ENCODE measurements at regions not wholly inside any gene's neighbourhood (a gene's known extent, or its start where the extent isn't known, plus 50 kb on each side); places are given as distances from the start of the nearest gene placed in this dataset.

- DNase-seq (ENCODE audit: low spot score) (no peak), ATAC-seq (no peak)
- no peak overlapping the region for H2AFZ ChIP-seq
- Mint-ChIP-seq H3K27me3 (ENCODE audit: insufficient read depth, low read depth, poor library complexity) (no peaks in the 10 kb centered on the region), H3K27ac (no peak overlapping the region), H3K36me3 (ENCODE audit: low read depth) (no peaks in the 10 kb centered on the region), H3K4me1 (peaks cover 12% of the 10 kb centered on the region; the same call in 2 of the 3 replicates), H3K4me3 (no peak overlapping the region), H3K9me3 (no peaks in the 10 kb centered on the region)
- H3F3A ChIP-seq (replicated peaks; ENCODE audit: low read depth) = no peaks in the 10 kb centered on the region
- no peaks in the 10 kb centered on the region for H3K9me2 ChIP-seq (ENCODE audit: insufficient read depth)
- H3K4me1 ChIP-seq (ENCODE audit: insufficient read depth) = peaks cover 7% of the 10 kb centered on the region; the same call in 1 of the 2 replicates
- H3K27me3 ChIP-seq (ENCODE audit: insufficient read depth) = no peaks in the 10 kb centered on the region
- no peaks in the 10 kb centered on the region for H3K79me2 ChIP-seq (replicated peaks; ENCODE audit: insufficient read depth)
- no peaks in the 10 kb centered on the region for H3K36me3 ChIP-seq (ENCODE audit: insufficient read depth)
- no peak overlapping the region for H3K27ac ChIP-seq (ENCODE audit: low read depth)
- H3K4me3 ChIP-seq = no peak overlapping the region
- H3K4me2 ChIP-seq = no peak overlapping the region
- TF ChIP-seq, protein P1, sequence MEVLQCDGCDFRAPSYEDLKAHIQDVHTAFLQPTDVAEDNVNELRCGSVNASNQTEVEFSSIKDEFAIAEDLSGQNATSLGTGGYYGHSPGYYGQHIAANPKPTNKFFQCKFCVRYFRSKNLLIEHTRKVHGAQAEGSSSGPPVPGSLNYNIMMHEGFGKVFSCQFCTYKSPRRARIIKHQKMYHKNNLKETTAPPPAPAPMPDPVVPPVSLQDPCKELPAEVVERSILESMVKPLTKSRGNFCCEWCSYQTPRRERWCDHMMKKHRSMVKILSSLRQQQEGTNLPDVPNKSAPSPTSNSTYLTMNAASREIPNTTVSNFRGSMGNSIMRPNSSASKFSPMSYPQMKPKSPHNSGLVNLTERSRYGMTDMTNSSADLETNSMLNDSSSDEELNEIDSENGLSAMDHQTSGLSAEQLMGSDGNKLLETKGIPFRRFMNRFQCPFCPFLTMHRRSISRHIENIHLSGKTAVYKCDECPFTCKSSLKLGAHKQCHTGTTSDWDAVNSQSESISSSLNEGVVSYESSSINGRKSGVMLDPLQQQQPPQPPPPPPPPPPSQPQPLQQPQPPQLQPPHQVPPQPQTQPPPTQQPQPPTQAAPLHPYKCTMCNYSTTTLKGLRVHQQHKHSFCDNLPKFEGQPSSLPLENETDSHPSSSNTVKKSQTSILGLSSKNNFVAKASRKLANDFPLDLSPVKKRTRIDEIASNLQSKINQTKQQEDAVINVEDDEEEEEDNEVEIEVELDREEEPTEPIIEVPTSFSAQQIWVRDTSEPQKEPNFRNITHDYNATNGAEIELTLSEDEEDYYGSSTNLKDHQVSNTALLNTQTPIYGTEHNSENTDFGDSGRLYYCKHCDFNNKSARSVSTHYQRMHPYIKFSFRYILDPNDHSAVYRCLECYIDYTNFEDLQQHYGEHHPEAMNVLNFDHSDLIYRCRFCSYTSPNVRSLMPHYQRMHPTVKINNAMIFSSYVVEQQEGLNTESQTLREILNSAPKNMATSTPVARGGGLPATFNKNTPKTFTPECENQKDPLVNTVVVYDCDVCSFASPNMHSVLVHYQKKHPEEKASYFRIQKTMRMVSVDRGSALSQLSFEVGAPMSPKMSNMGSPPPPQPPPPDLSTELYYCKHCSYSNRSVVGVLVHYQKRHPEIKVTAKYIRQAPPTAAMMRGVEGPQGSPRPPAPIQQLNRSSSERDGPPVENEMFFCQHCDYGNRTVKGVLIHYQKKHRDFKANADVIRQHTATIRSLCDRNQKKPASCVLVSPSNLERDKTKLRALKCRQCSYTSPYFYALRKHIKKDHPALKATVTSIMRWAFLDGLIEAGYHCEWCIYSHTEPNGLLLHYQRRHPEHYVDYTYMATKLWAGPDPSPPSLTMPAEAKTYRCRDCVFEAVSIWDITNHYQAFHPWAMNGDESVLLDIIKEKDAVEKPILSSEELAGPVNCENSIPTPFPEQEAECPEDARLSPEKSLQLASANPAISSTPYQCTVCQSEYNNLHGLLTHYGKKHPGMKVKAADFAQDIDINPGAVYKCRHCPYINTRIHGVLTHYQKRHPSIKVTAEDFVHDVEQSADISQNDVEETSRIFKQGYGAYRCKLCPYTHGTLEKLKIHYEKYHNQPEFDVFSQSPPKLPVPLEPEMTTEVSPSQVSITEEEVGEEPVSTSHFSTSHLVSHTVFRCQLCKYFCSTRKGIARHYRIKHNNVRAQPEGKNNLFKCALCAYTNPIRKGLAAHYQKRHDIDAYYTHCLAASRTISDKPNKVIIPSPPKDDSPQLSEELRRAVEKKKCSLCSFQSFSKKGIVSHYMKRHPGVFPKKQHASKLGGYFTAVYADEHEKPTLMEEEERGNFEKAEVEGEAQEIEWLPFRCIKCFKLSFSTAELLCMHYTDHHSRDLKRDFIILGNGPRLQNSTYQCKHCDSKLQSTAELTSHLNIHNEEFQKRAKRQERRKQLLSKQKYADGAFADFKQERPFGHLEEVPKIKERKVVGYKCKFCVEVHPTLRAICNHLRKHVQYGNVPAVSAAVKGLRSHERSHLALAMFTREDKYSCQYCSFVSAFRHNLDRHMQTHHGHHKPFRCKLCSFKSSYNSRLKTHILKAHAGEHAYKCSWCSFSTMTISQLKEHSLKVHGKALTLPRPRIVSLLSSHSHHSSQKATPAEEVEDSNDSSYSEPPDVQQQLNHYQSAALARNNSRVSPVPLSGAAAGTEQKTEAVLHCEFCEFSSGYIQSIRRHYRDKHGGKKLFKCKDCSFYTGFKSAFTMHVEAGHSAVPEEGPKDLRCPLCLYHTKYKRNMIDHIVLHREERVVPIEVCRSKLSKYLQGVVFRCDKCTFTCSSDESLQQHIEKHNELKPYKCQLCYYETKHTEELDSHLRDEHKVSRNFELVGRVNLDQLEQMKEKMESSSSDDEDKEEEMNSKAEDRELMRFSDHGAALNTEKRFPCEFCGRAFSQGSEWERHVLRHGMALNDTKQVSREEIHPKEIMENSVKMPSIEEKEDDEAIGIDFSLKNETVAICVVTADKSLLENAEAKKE (CRISPR knock-in tag; IDR thresholded peaks at IDR 0.05) = no peak
- TF ChIP-seq ETS1 (IDR thresholded peaks at IDR 0.05) = no peak
- TF ChIP-seq, protein P2, sequence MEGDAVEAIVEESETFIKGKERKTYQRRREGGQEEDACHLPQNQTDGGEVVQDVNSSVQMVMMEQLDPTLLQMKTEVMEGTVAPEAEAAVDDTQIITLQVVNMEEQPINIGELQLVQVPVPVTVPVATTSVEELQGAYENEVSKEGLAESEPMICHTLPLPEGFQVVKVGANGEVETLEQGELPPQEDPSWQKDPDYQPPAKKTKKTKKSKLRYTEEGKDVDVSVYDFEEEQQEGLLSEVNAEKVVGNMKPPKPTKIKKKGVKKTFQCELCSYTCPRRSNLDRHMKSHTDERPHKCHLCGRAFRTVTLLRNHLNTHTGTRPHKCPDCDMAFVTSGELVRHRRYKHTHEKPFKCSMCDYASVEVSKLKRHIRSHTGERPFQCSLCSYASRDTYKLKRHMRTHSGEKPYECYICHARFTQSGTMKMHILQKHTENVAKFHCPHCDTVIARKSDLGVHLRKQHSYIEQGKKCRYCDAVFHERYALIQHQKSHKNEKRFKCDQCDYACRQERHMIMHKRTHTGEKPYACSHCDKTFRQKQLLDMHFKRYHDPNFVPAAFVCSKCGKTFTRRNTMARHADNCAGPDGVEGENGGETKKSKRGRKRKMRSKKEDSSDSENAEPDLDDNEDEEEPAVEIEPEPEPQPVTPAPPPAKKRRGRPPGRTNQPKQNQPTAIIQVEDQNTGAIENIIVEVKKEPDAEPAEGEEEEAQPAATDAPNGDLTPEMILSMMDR (conservative IDR thresholded peaks at IDR 0.05; ENCODE audit: low read depth in 2 of 2) = no peak
- no peak for TF ChIP-seq ZNF114 (CRISPR knock-in tag; IDR thresholded peaks at IDR 0.05)
- no peak for TF ChIP-seq NANOG (IDR thresholded peaks at IDR 0.05; ENCODE audit: borderline replicate concordance)
- no peak for TF ChIP-seq EZH2phosphoT487 (IDR thresholded peaks at IDR 0.05; ENCODE audit: unreplicated experiment)
- no peak for TF ChIP-seq JUNB (IDR thresholded peaks at IDR 0.05; ENCODE audit: unreplicated experiment)
- no peak for TF ChIP-seq CREB1 (CRISPR knock-in tag; IDR thresholded peaks at IDR 0.05; ENCODE audit: low read depth)
- no peak for TF ChIP-seq POLR2AphosphoS5 (IDR thresholded peaks at IDR 0.05; ENCODE audit: low read depth)
- TF ChIP-seq, protein P3, sequence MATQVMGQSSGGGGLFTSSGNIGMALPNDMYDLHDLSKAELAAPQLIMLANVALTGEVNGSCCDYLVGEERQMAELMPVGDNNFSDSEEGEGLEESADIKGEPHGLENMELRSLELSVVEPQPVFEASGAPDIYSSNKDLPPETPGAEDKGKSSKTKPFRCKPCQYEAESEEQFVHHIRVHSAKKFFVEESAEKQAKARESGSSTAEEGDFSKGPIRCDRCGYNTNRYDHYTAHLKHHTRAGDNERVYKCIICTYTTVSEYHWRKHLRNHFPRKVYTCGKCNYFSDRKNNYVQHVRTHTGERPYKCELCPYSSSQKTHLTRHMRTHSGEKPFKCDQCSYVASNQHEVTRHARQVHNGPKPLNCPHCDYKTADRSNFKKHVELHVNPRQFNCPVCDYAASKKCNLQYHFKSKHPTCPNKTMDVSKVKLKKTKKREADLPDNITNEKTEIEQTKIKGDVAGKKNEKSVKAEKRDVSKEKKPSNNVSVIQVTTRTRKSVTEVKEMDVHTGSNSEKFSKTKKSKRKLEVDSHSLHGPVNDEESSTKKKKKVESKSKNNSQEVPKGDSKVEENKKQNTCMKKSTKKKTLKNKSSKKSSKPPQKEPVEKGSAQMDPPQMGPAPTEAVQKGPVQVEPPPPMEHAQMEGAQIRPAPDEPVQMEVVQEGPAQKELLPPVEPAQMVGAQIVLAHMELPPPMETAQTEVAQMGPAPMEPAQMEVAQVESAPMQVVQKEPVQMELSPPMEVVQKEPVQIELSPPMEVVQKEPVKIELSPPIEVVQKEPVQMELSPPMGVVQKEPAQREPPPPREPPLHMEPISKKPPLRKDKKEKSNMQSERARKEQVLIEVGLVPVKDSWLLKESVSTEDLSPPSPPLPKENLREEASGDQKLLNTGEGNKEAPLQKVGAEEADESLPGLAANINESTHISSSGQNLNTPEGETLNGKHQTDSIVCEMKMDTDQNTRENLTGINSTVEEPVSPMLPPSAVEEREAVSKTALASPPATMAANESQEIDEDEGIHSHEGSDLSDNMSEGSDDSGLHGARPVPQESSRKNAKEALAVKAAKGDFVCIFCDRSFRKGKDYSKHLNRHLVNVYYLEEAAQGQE (IDR thresholded peaks at IDR 0.05; ENCODE audit: unreplicated experiment) = no peak
- no peak for TF ChIP-seq STAT1 (IDR thresholded peaks at IDR 0.05; ENCODE audit: unreplicated experiment)
- TF ChIP-seq EZH2 (IDR thresholded peaks at IDR 0.05; ENCODE audit: low read depth, unreplicated experiment) = no peak
- TF ChIP-seq ZNF331 (CRISPR knock-in tag; IDR thresholded peaks at IDR 0.05; ENCODE audit: low read depth) = no peak
- H4K20me1 ChIP-seq (replicated peaks; ENCODE audit: insufficient read depth) = no peaks in the 10 kb centered on the region
Measured at GRCh38 chr11:45429719-45430118, 143.6 kb upstream of the SYT13 start.

Measured in GM23338 (cell line).